CD4-positive, alpha-beta T cell treated with Interleukin-15 for 1 hour (primary cell): ENCODE measurements at regions not wholly inside any gene's neighbourhood (a gene's known extent, or its start where the extent isn't known, plus 50 kb on each side); places are given as distances from the start of the nearest gene placed in this dataset.
"Not testable (repeated sequence)": the region's sequence is repeated elsewhere in the genome, so short reads cannot be mapped to it uniquely, and the experiment has no call there.

Experiments used
- DNase-seq: peaks from one replicate; pipeline ENCODE4 v3.0.0-alpha.2; 2020

GRCh38 chr4:147173322-147173721 lies 227.7 kb upstream of the TTC29 start:
- no peak for DNase-seq

GRCh38 chr4:147173797-147174432 lies 228.3 kb upstream of the TTC29 start:
- DNase-seq: no peak

GRCh38 chr4:147174591-147174990 lies 228.9 kb upstream of the TTC29 start:
- DNase-seq: no peak

GRCh38 chr4:147175460-147176025 lies 229.9 kb upstream of the TTC29 start:
- no peak for DNase-seq

GRCh38 chr4:147182041-147182440 lies 236.4 kb upstream of the TTC29 start:
- no peak for DNase-seq

- no peak for DNase-seq
Measured at GRCh38 chr4:147192679-147193078, 247.0 kb upstream of the TTC29 start.

- no peak for DNase-seq
Measured at GRCh38 chr4:147194114-147194513, 248.4 kb upstream of the TTC29 start.

- no peak for DNase-seq
Measured at GRCh38 chr4:147194604-147195003, 248.9 kb upstream of the TTC29 start.

GRCh38 chr4:147195386-147195785 lies 249.7 kb upstream of the TTC29 start:
- no peak for DNase-seq

- no peak for DNase-seq
Measured at GRCh38 chr4:147198411-147199051, 252.9 kb upstream of the TTC29 start.

GRCh38 chr4:147201016-147201415 lies 255.4 kb upstream of the TTC29 start:
- no peak for DNase-seq

- no peak for DNase-seq
Measured at GRCh38 chr4:147206807-147207206, 261.1 kb upstream of the TTC29 start.

- no peak for DNase-seq
Measured at GRCh38 chr4:147207911-147208310, 262.2 kb upstream of the TTC29 start.

GRCh38 chr4:147217655-147218054 lies 263.2 kb upstream of the EDNRA start:
- DNase-seq: no peak

GRCh38 chr4:147219145-147219544 lies 261.8 kb upstream of the EDNRA start:
- DNase-seq: no peak

GRCh38 chr4:147220833-147221232 lies 260.1 kb upstream of the EDNRA start:
- no peak for DNase-seq

GRCh38 chr4:147222906-147223305 lies 258.0 kb upstream of the EDNRA start:
- no peak for DNase-seq

- no peak for DNase-seq
Measured at GRCh38 chr4:147223576-147223975, 257.3 kb upstream of the EDNRA start.

- no peak for DNase-seq
Measured at GRCh38 chr4:147236806-147237205, 244.1 kb upstream of the EDNRA start.

- no peak for DNase-seq
Measured at GRCh38 chr4:147244786-147245185, 236.1 kb upstream of the EDNRA start.

GRCh38 chr4:147246096-147246495 lies 234.8 kb upstream of the EDNRA start:
- DNase-seq: no peak

GRCh38 chr4:147246528-147246927 lies 234.4 kb upstream of the EDNRA start:
- DNase-seq: not testable (repeated sequence)

GRCh38 chr4:147247579-147247978 lies 233.3 kb upstream of the EDNRA start:
- DNase-seq: no peak

- no peak for DNase-seq
Measured at GRCh38 chr4:147250062-147250461, 230.8 kb upstream of the EDNRA start.

GRCh38 chr4:147255268-147255667 lies 225.6 kb upstream of the EDNRA start:
- not testable (repeated sequence) for DNase-seq
